Hepatocyte (in vitro differentiated cells): ENCODE measurements at regions not wholly inside any gene's neighbourhood (a gene's known extent, or its start where the extent isn't known, plus 50 kb on each side); places are given as distances from the start of the nearest gene placed in this dataset.

Experiments used
- EZH2 ChIP-seq: fragments of 200-600 bp; sonication (generic); IDR thresholded peaks from 2 replicates; pipeline ENCODE4 v1.6.1; 2016; ENCODE audit warnings: antibody characterized with exemption, mild to moderate bottlenecking, borderline replicate concordance
- TF ChIP-seq, protein P1 (sequence below): fragments of 200-600 bp; sonication (generic); IDR thresholded peaks from 2 replicates; pipeline ENCODE4 v1.5.1; 2016; ENCODE audit warnings: antibody characterized with exemption, mild to moderate bottlenecking; ENCODE audit not compliant: poor library complexity

DNA sequence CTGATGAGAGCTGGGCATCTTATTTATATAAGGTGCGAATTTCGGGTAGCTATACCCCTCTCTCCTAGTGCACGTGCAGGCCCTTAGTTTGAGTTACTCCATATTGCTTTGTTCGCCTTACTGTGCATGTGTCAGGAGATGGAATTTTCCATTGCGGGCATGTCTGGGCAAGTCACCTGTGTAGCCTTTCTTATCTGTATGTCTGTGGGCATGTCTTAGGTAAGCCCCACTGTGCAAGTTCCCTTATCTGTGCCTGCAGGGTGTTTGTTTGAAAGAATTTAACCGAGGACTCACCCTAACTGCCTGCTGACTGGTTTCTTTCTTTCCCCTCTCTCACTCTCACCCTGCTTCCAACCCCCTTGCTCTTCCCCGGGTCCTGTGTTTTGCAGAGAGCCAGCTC, 140.7 kb upstream of the RANBP3L start:
- TF ChIP-seq, protein P1, sequence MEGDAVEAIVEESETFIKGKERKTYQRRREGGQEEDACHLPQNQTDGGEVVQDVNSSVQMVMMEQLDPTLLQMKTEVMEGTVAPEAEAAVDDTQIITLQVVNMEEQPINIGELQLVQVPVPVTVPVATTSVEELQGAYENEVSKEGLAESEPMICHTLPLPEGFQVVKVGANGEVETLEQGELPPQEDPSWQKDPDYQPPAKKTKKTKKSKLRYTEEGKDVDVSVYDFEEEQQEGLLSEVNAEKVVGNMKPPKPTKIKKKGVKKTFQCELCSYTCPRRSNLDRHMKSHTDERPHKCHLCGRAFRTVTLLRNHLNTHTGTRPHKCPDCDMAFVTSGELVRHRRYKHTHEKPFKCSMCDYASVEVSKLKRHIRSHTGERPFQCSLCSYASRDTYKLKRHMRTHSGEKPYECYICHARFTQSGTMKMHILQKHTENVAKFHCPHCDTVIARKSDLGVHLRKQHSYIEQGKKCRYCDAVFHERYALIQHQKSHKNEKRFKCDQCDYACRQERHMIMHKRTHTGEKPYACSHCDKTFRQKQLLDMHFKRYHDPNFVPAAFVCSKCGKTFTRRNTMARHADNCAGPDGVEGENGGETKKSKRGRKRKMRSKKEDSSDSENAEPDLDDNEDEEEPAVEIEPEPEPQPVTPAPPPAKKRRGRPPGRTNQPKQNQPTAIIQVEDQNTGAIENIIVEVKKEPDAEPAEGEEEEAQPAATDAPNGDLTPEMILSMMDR: no peak
- TF ChIP-seq EZH2: no peak
